ENCODE measurements at regions not wholly inside any gene's neighbourhood (a gene's known extent, or its start where the extent isn't known, plus 50 kb on each side); places are given as distances from the start of the nearest gene placed in this dataset.

- no peak for ATAC-seq
- 0% methylated on average over 2 of the region's 2 CpGs for WGBS (ENCODE audit: insufficient coverage, low coverage, missing lambda C conversion rate)
- TF ChIP-seq POLR2AphosphoS2 (IDR thresholded peaks at IDR 0.05; ENCODE audit: low read length) (no peak), FOXM1 (IDR thresholded peaks at IDR 0.05; ENCODE audit: low read depth) (no peak), FOXM1 (CRISPR knock-in tag; IDR thresholded peaks at IDR 0.05; ENCODE audit: low read depth) (no peak), SAP30 (IDR thresholded peaks at IDR 0.05; ENCODE audit: borderline replicate concordance, insufficient read depth, low read depth, low read length, poor library complexity, severe bottlenecking) (no peak), POLR2H (tag; IDR thresholded peaks at IDR 0.05; ENCODE audit: low read depth) (no peak), KHSRP (IDR thresholded peaks at IDR 0.05) (no peak), MCM3 (IDR thresholded peaks at IDR 0.05) (no peak), ZNF354B (CRISPR knock-in tag; IDR thresholded peaks at IDR 0.05) (no peak), NEUROD1 (IDR thresholded peaks at IDR 0.05; ENCODE audit: borderline replicate concordance, low read depth, low read length, partially characterized antibody) (no peak), ETV1 (tag; conservative IDR thresholded peaks at IDR 0.05; ENCODE audit: low read depth) (no peak)
- Histone ChIP-seq H3K4me2 (ENCODE audit: insufficient read depth, low read length) (no peak overlapping the region), H3K4me1 (replicated peaks in 1 of 2; ENCODE audit: control insufficient read depth in 2 of 2, insufficient read depth in 2 of 2, low read length in 2 of 2) (no peaks in the 10 kb centered on the region), H4K20me1 (replicated peaks; ENCODE audit: control insufficient read depth, insufficient read depth, low read length) (no peaks in the 10 kb centered on the region), H3K27ac (ENCODE audit: extremely low read depth, low read depth, low read length) (no peak overlapping the region), H3K9me3 (replicated peaks; ENCODE audit: control insufficient read depth, insufficient read depth, low read depth, low read length) (no peaks in the 10 kb centered on the region), H3K9me1 (ENCODE audit: control insufficient read depth, insufficient read depth, low read length) (no peaks in the 10 kb centered on the region), H2AFZ (ENCODE audit: low read depth, low read length) (no peak overlapping the region), H3K27me3 (ENCODE audit: control insufficient read depth in 2 of 2, insufficient read depth in 2 of 2, low read length in 2 of 2) (no peaks in the 10 kb centered on the region), H3K79me2 (ENCODE audit: control insufficient read depth, insufficient read depth, low read length) (no peaks in the 10 kb centered on the region), H3K9ac (ENCODE audit: insufficient read depth in 1 of 2, low read depth in 2 of 2, low read length in 2 of 2) (no peak overlapping the region), H3K36me3 (ENCODE audit: control insufficient read depth, insufficient read depth, low read length) (no peaks in the 10 kb centered on the region), H3K4me3 (no peak overlapping the region)
- intact Hi-C loops (cut with micrococcal nuclease) = no loop called here
- CTCF ChIA-PET (ENCODE audit: low intra/inter-chr PET ratio) = no interaction called here
- no peak for DNase-seq (ENCODE audit: extremely low read depth in 1 of 4, low spot score in 3 of 4)
- no peak for FAIRE-seq
- in situ Hi-C loops (cut with MboI) = no loop called here
- POLR2A ChIA-PET = no interaction called here
- BruUV-seq (replicated peaks) = no TSS peak
Observed at GRCh38 chr4:22900876-22901275, 208.1 kb downstream of the GBA3 start.

All from K562 (cell line).